BLaER1 treated with 17β-estradiol and CSF1 and Interleukin-3, amounts not matched to agents 10 nM and 100 nM (cell line): ENCODE measurements at regions not wholly inside any gene's neighbourhood (a gene's known extent, or its start where the extent isn't known, plus 50 kb on each side); places are given as distances from the start of the nearest gene placed in this dataset.

Experiments used
- H3K27ac ChIP-seq, 11 experiments: shearing (Covaris generic); formaldehyde crosslinking; 2 replicates each; pipeline ENCODE4 v1.8.1; 2022
- H3K27me3 ChIP-seq, 11 experiments: shearing (Covaris generic); formaldehyde crosslinking; 2 replicates each; pipeline ENCODE4 v1.8.1; 2022
- H3K36me3 ChIP-seq, 11 experiments: shearing (Covaris generic); formaldehyde crosslinking; 2 replicates each; pipeline ENCODE4 v1.8.1; 2022
- H3K4me1 ChIP-seq, 10 experiments: shearing (Covaris generic); formaldehyde crosslinking; 2 replicates each; pipeline ENCODE4 v1.8.1; 2022
- H3K4me2 ChIP-seq, 11 experiments: shearing (Covaris generic); formaldehyde crosslinking; 2 replicates each; pipeline ENCODE4 v1.8.1; 2022
- H3K4me3 ChIP-seq, 10 experiments: shearing (Covaris generic); formaldehyde crosslinking; 2 replicates each; pipeline ENCODE4 v1.8.1; 2022
- H3K9ac ChIP-seq, 11 experiments: shearing (Covaris generic); formaldehyde crosslinking; 2 replicates each; pipeline ENCODE4 v1.8.1; 2022
- H3K9me3 ChIP-seq, 11 experiments: shearing (Covaris generic); formaldehyde crosslinking; replicated peaks in 1 of 11; 2 replicates each; pipeline ENCODE4 v1.8.1; 2022
- H4K20me1 ChIP-seq, 11 experiments: shearing (Covaris generic); formaldehyde crosslinking; 2 replicates each; pipeline ENCODE4 v1.8.1; 2022
- Cebpa-rat ChIP-seq, 11 experiments: shearing (Covaris generic); IDR thresholded peaks; 2 replicates each; pipeline ENCODE4 v1.8.1; 2022

GRCh38 chr15:31228011-31228484, 98.6 kb upstream of the KLF13 start:
- Histone ChIP-seq H3K27ac (peak overlapping the region in 9 of 11 experiments; percentile 26 to 64 (median 40); a peak in 14 of 22 replicates), H3K4me3 (0 out of 20 replicates have a peak overlapping the region, but pooled peaks of 1 of the 10 experiments have one; percentile 16), H3K9me3 (peaks cover 0 to 15% (median 8%) of the 10 kb centered on the region in 11 experiments; a peak in 12 of 22 replicates), H3K4me1 (peaks cover 51 to 90% (median 80%) of the 10 kb centered on the region in 10 experiments), H3K4me2 (peak overlapping the region; percentile 63 to 92 (median 78)), H3K9ac (peak overlapping the region in 1 of 11 experiments; percentile 34; a peak in 1 of 22 replicates), H3K27me3 (no peaks in the 10 kb centered on the region), H4K20me1 (no peaks in the 10 kb centered on the region), H3K36me3 (no peaks in the 10 kb centered on the region)
- no peak for TF ChIP-seq Cebpa-rat (IDR thresholded peaks at IDR 0.05)

GRCh38 chr15:31228980-31229826, 97.4 kb upstream of the KLF13 start:
- Histone ChIP-seq H3K4me2 (peak overlapping the region; percentile 63 to 92 (median 78)), H3K4me3 (no peak overlapping the region), H3K9ac (peak overlapping the region in 3 of 11 experiments; percentile 6 to 37 (median 27); a peak in 2 of 22 replicates)

GRCh38 chr15:31230630-31231485, 95.8 kb upstream of the KLF13 start:
- no peaks in the 10 kb centered on the region for H4K20me1 ChIP-seq
- no peaks in the 10 kb centered on the region for H3K27me3 ChIP-seq
- H3K36me3 ChIP-seq, result no peaks in the 10 kb centered on the region
- H3K9me3 ChIP-seq, result peaks cover 0 to 8% (median 6%) of the 10 kb centered on the region in 11 experiments; a peak in 12 of 22 replicates
- peak overlapping the region in 9 of 11 experiments; percentile 6 to 65 (median 24); a peak in 12 of 22 replicates for H3K27ac ChIP-seq
- peak overlapping the region; percentile 12 to 92 (median 75); a peak in 20 of 22 replicates for H3K4me2 ChIP-seq
- peak overlapping the region in 3 of 11 experiments; percentile 15 to 25 (median 20); a peak in 3 of 22 replicates for H3K9ac ChIP-seq
- H3K4me3 ChIP-seq, result no peak overlapping the region
- peaks cover 55 to 90% (median 86%) of the 10 kb centered on the region in 10 experiments for H3K4me1 ChIP-seq
- TF ChIP-seq Cebpa-rat (IDR thresholded peaks at IDR 0.05), result no peak

More at GRCh38 chr15:31228980-31229826, 97.4 kb upstream of the KLF13 start:
- Histone ChIP-seq H3K4me1 (peaks cover 51 to 90% (median 80%) of the 10 kb centered on the region in 10 experiments), H3K36me3 (no peaks in the 10 kb centered on the region), H3K9me3 (peaks cover 0 to 15% (median 8%) of the 10 kb centered on the region in 11 experiments; a peak in 12 of 22 replicates), H3K27ac (peak overlapping the region in 6 of 11 experiments; percentile 11 to 65 (median 34); a peak in 7 of 22 replicates), H3K27me3 (no peaks in the 10 kb centered on the region), H4K20me1 (no peaks in the 10 kb centered on the region)
- TF ChIP-seq Cebpa-rat (IDR thresholded peaks at IDR 0.05), result no peak

- Histone ChIP-seq H3K27ac (peak overlapping the region in 10 of 11 experiments; percentile 59 to 81 (median 77); a peak in 19 of 22 replicates), H3K4me1 (peaks cover 70 to 97% (median 90%) of the 10 kb centered on the region in 10 experiments)
- no peak for TF ChIP-seq Cebpa-rat (IDR thresholded peaks at IDR 0.05)
Observed at GRCh38 chr15:31234815-31235214, 91.8 kb upstream of the KLF13 start.

DNA sequence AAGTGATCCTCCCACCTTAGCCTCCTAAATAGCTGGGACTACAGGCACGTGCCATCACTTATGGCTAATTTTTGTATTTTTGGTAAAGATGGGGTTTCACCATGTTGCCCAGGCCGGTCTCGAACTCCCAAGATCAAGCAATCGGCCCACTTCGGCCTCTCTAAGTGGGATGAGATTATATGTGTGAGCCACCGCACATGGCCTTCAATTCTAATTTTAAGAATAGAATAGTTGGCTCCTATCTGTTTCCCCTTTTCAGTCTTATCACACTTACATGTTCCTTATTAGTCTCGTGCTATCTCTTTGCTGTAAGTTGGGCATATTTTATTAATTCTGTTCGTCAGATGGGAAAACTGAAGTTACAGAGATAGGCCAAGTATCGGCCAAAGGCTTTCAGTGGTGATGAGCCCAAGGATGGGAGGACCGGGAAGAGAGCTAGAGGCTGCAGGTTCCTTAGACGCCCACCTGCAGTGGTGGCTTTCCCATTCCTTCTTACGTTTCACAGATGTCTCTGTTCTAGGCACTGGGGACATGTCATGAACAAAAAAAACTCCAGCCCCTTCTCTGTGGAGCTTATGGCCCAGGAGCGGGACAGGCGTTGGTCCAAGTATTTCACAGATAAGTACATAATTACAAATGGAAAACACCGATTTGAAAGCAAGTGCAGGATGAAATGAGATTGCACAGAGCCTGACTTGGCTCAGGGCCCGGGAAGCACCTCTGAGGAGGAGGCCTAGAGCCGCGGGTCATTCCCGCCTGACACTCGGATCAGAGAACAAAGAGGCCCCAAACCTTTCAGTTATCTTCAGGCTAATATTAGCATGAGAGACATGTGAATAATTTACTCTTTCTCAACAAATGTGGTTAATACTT, 91.1 kb upstream of the KLF13 start:
- H3K4me1 ChIP-seq, result peaks cover 70 to 89% (median 83%) of the 10 kb centered on the region in 10 experiments
- no peak for TF ChIP-seq Cebpa-rat (IDR thresholded peaks at IDR 0.05)
- H4K20me1 ChIP-seq, result no peaks in the 10 kb centered on the region
- H3K27ac ChIP-seq, result peak overlapping the region; percentile 32 to 81 (median 77); a peak in 21 of 22 replicates
- peak overlapping the region; percentile 77 to 93 (median 89) for H3K4me2 ChIP-seq
- no peaks in the 10 kb centered on the region for H3K36me3 ChIP-seq
- peak overlapping the region in 5 of 10 experiments; percentile 2 to 47 (median 28); a peak in 5 of 20 replicates for H3K4me3 ChIP-seq
- H3K9ac ChIP-seq, result peak overlapping the region; percentile 10 to 73 (median 66); a peak in 20 of 22 replicates
- no peaks in the 10 kb centered on the region for H3K9me3 ChIP-seq
- no peaks in the 10 kb centered on the region for H3K27me3 ChIP-seq

More at GRCh38 chr15:31234815-31235214, 91.8 kb upstream of the KLF13 start:
- peak overlapping the region; percentile 77 to 93 (median 89) for H3K4me2 ChIP-seq
- no peaks in the 10 kb centered on the region for H3K36me3 ChIP-seq
- no peaks in the 10 kb centered on the region for H3K9me3 ChIP-seq
- H3K9ac ChIP-seq, result peak overlapping the region in 2 of 11 experiments; percentile 26 to 73; a peak in 2 of 22 replicates
- no peaks in the 10 kb centered on the region for H4K20me1 ChIP-seq
- no peaks in the 10 kb centered on the region for H3K27me3 ChIP-seq
- no peak overlapping the region for H3K4me3 ChIP-seq

- H3K4me1 ChIP-seq, result peaks cover 70 to 81% (median 75%) of the 10 kb centered on the region in 10 experiments
- H3K9ac ChIP-seq, result peak overlapping the region; percentile 10 to 73 (median 66); a peak in 19 of 22 replicates
- peak overlapping the region; percentile 77 to 93 (median 89) for H3K4me2 ChIP-seq
- H3K36me3 ChIP-seq, result no peaks in the 10 kb centered on the region
- no peaks in the 10 kb centered on the region for H4K20me1 ChIP-seq
- H3K9me3 ChIP-seq, result peaks cover 0 to 4% (median 3%) of the 10 kb centered on the region in 11 experiments; a peak in 7 of 22 replicates
- TF ChIP-seq Cebpa-rat (IDR thresholded peaks at IDR 0.05), result peak in 1 of 11 experiments; percentile 20; a peak in 1 of 22 replicates
- no peaks in the 10 kb centered on the region for H3K27me3 ChIP-seq
- H3K4me3 ChIP-seq, result peak overlapping the region in 7 of 10 experiments; percentile 2 to 47 (median 28); a peak in 5 of 20 replicates
- peak overlapping the region; percentile 32 to 81 (median 77); a peak in 21 of 22 replicates for H3K27ac ChIP-seq
Observed at GRCh38 chr15:31236184-31237042, 90.2 kb upstream of the KLF13 start.

DNA sequence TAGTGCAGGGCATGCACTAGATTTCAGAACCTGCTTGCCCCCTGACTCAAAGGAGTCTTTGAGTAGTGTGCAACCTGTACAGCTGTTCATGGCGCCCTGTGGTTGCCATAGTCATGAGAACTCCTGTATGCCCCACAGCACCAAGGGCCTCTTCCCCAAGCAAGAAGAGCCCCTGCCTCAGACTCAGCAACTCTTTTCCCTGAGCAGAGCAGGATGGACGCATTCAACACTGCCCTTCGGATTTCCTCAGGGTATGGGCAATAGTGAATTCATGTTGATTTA, 89.7 kb upstream of the KLF13 start:
- Histone ChIP-seq H3K27ac (peak overlapping the region in 10 of 11 experiments; percentile 59 to 81 (median 77); a peak in 17 of 22 replicates), H3K4me1 (peaks cover 67 to 76% (median 70%) of the 10 kb centered on the region in 10 experiments), H3K9ac (peak overlapping the region in 8 of 11 experiments; percentile 44 to 73 (median 68); a peak in 10 of 22 replicates), H4K20me1 (no peaks in the 10 kb centered on the region), H3K27me3 (no peaks in the 10 kb centered on the region), H3K4me2 (peak overlapping the region; percentile 77 to 93 (median 89)), H3K36me3 (no peaks in the 10 kb centered on the region), H3K9me3 (peaks cover 0 to 10% (median 8%) of the 10 kb centered on the region in 11 experiments; a peak in 14 of 22 replicates), H3K4me3 (no peak overlapping the region)
- no peak for TF ChIP-seq Cebpa-rat (IDR thresholded peaks at IDR 0.05)
